Endothelial cell (in vitro differentiated cells): ENCODE measurements at regions not wholly inside any gene's neighbourhood (a gene's known extent, or its start where the extent isn't known, plus 50 kb on each side); places are given as distances from the start of the nearest gene placed in this dataset.

ENCODE experiments used
- DNase-seq: peaks from one replicate; pipeline ENCODE4 v3.0.0; 2021; ENCODE audit warnings: low spot score
- H3K27ac Mint-ChIP-seq: one replicate; pipeline ENCODE4 v1.8.0; 2021; ENCODE audit warnings: mixed read lengths, inconsistent platforms; ENCODE audit not compliant: unreplicated experiment
- H3K27me3 Mint-ChIP-seq: one replicate; pipeline ENCODE4 v1.8.0; 2021; ENCODE audit warnings: mild to moderate bottlenecking, moderate library complexity, mixed read lengths, inconsistent platforms; ENCODE audit not compliant: unreplicated experiment
- H3K36me3 Mint-ChIP-seq: one replicate; pipeline ENCODE4 v1.8.0; 2021; ENCODE audit warnings: mild to moderate bottlenecking, low read depth, mixed read lengths, inconsistent platforms; ENCODE audit not compliant: unreplicated experiment
- H3K4me1 Mint-ChIP-seq: one replicate; pipeline ENCODE4 v1.8.0; 2021; ENCODE audit warnings: mild to moderate bottlenecking, mixed read lengths, inconsistent platforms; ENCODE audit not compliant: unreplicated experiment
- H3K4me3 Mint-ChIP-seq: one replicate; pipeline ENCODE4 v1.8.0; 2021; ENCODE audit warnings: mild to moderate bottlenecking, mixed read lengths, inconsistent platforms; ENCODE audit not compliant: unreplicated experiment
- H3K9me3 Mint-ChIP-seq: one replicate; pipeline ENCODE4 v1.8.0; 2021; ENCODE audit warnings: mixed read lengths, inconsistent platforms; ENCODE audit not compliant: unreplicated experiment
- TF ChIP-seq, protein P1 (sequence below): fragments of 200-600 bp; sonication (generic); IDR thresholded peaks from one replicate; pipeline ENCODE4 v1.5.0; 2021; ENCODE audit warnings: antibody characterized with exemption; ENCODE audit not compliant: unreplicated experiment

- TF ChIP-seq, protein P1, sequence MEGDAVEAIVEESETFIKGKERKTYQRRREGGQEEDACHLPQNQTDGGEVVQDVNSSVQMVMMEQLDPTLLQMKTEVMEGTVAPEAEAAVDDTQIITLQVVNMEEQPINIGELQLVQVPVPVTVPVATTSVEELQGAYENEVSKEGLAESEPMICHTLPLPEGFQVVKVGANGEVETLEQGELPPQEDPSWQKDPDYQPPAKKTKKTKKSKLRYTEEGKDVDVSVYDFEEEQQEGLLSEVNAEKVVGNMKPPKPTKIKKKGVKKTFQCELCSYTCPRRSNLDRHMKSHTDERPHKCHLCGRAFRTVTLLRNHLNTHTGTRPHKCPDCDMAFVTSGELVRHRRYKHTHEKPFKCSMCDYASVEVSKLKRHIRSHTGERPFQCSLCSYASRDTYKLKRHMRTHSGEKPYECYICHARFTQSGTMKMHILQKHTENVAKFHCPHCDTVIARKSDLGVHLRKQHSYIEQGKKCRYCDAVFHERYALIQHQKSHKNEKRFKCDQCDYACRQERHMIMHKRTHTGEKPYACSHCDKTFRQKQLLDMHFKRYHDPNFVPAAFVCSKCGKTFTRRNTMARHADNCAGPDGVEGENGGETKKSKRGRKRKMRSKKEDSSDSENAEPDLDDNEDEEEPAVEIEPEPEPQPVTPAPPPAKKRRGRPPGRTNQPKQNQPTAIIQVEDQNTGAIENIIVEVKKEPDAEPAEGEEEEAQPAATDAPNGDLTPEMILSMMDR: peak; percentile 37
- no peaks in the 10 kb centered on the region for H3K36me3 Mint-ChIP-seq
- H3K4me1 Mint-ChIP-seq: no peaks in the 10 kb centered on the region
- no peaks in the 10 kb centered on the region for H3K9me3 Mint-ChIP-seq
- no peaks in the 10 kb centered on the region for H3K27me3 Mint-ChIP-seq
- no peak overlapping the region for H3K27ac Mint-ChIP-seq
- DNase-seq: peak; percentile 46
- no peak overlapping the region for H3K4me3 Mint-ChIP-seq
Observed at GRCh38 chr12:14138495-14138894, 157.1 kb upstream of the GRIN2B start.

DNA sequence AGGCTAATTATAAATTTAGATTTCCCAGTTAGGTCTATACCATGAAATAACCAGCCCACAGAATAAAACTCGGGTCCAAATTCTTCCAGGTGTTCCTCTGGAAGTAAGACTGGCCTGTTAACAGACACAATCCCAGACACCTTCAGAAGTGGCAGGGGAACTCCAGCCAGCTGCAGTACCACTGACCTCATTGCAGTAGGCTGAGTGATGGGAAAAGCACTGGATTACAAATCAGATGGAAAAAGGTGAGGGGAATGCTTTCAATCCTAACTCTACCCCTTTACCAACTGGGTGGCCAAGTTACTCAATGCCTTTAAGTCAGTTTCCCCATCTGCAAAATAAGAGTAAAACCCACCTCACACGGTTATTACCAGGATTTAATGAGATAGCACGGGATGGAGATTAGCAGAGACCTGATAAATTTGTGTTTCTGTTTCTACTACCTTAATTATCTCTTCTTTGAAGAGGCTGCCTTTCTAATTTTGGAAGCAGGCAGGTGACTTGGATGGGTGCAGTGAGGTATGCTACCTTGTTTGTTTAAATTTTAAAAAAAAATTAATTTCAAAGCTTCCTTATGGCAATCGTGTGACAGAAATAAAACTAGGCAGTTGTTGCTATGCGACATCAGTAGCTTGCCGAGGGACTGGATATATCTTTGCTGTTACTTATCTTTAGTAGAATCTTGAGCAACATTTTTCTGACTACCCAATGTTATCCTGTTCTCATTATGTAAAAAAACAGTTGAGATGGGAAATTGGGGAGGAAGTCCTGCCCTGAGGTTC is 167.3 kb upstream of the GRIN2B start:
- Mint-ChIP-seq H3K4me1 (no peaks in the 10 kb centered on the region), H3K9me3 (no peaks in the 10 kb centered on the region), H3K4me3 (no peak overlapping the region), H3K36me3 (no peaks in the 10 kb centered on the region), H3K27ac (no peak overlapping the region), H3K27me3 (peaks cover 2% of the 10 kb centered on the region)
- no peak for DNase-seq
- TF ChIP-seq, protein P1: no peak

GRCh38 chr12:14153803-14154202 is 172.4 kb upstream of the GRIN2B start:
- DNase-seq: no peak
- H3K27ac Mint-ChIP-seq: no peak overlapping the region

DNA sequence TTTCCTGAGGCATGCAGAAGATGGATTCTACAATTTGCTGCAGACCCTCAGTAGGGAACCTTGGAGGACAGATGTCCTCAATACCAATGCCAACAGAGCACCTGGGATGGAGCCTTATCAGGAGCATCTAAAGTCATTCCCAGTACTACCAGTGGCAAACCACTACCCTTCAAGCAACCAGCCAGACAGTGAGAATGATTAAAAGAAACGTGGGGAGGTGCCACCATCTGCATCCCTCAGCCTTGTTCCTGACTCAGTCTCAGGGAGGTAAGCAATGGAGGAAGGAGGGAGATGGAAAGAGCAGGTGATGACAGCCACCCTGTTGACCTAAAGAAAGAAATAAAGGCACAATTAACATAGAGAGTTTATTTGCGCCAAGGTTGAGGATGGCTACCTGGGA is 175.2 kb upstream of the GRIN2B start:
- TF ChIP-seq, protein P1: no peak
- Mint-ChIP-seq H3K4me1 (no peaks in the 10 kb centered on the region), H3K9me3 (no peaks in the 10 kb centered on the region), H3K27me3 (no peaks in the 10 kb centered on the region), H3K27ac (no peak overlapping the region), H3K36me3 (no peaks in the 10 kb centered on the region), H3K4me3 (no peak overlapping the region)
- no peak for DNase-seq

More at GRCh38 chr12:14153803-14154202, 172.4 kb upstream of the GRIN2B start:
- H3K9me3 Mint-ChIP-seq: no peaks in the 10 kb centered on the region
- TF ChIP-seq, protein P1: no peak
- H3K4me1 Mint-ChIP-seq: no peaks in the 10 kb centered on the region
- no peaks in the 10 kb centered on the region for H3K36me3 Mint-ChIP-seq
- H3K27me3 Mint-ChIP-seq: no peaks in the 10 kb centered on the region
- no peak overlapping the region for H3K4me3 Mint-ChIP-seq

- DNase-seq: no peak
- TF ChIP-seq, protein P1: no peak
- H3K36me3 Mint-ChIP-seq: no peaks in the 10 kb centered on the region
- no peak overlapping the region for H3K4me3 Mint-ChIP-seq
- H3K4me1 Mint-ChIP-seq: no peaks in the 10 kb centered on the region
- no peak overlapping the region for H3K27ac Mint-ChIP-seq
- no peaks in the 10 kb centered on the region for H3K9me3 Mint-ChIP-seq
- H3K27me3 Mint-ChIP-seq: no peaks in the 10 kb centered on the region
Observed at GRCh38 chr12:14157088-14157747, 175.8 kb upstream of the GRIN2B start.
